ENCODE measurements at regions not wholly inside any gene's neighbourhood (a gene's known extent, or its start where the extent isn't known, plus 50 kb on each side); places are given as distances from the start of the nearest gene placed in this dataset.
A peak's percentile ranks its signal among the peaks of the same experiment; 100 is the strongest.
"Not testable (repeated sequence)": the region's sequence is repeated elsewhere in the genome, so short reads cannot be mapped to it uniquely, and the experiment has no call there.

DNA sequence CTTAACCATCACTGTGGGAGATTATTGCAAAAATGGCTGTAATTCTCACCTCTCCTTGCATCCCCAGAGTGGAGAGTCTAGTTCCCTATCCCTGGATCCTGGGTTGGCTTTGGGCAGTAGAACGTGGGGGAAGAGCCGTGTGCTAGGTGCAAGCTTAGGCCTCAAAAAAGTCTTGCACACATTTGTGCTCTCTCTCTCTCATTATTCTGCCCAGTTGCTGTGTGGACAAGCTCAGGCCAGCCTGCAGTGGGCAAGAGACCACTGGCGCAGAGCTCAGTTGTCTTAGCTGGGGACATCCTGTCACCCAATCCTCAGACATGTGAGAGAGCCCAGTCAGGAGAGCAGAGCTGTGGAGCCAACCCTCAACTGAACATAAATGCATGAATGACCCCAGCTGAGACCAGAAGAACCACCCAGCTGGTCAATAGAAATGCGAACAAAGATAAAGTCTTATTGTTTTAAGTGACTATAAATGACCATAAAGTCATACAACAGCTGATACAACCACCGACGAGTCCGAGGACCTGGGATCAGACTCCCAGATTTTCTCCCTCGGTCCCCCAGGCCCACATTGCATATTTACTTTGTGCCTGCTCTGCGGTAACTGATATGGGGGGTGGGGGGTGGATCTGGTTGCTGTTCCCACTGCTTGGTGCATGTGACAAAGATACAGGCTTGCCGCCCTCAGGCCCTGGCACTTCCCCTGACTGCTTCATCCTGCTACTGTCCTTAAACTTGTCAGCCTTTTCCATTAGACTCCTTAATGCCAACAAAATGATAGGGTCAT, 166.4 kb upstream of the MVB12B start:
- Mint-ChIP-seq H3K4me1 (no peaks in the 10 kb centered on the region), H3K36me3 (no peaks in the 10 kb centered on the region), H3K27ac (no peak overlapping the region), H3K27me3 (peaks cover 8% of the 10 kb centered on the region), H3K4me3 (no peak overlapping the region), H3K9me3 (peaks cover 1% of the 10 kb centered on the region)
- no peak for DNase-seq (ENCODE audit: low spot score in 2 of 2)
- ATAC-seq (ENCODE audit: low read depth) = no peak

DNA sequence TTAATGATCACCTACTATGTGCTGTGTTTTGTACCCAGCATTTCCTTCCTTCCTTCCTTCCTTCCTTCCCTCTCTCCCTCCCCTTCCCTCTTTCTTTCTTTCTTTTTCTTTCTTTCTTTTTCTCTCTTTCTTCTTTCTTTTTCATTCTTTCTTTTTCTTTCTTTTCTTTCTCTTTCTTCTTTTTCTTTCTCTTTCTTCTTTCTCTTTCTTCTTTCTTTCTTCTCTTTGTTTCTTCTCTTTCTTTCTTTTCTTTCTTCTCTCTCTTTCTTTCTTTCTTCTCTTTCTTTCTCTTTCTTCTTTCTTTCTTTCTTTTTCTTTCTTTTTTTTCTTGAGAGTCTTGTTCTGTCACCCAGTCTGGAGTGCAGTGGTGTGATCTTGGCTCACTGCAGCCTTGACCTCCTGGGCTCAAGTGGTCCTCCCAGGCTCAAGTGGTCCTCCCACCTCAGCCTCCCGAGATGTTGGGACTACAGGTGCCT, 165.7 kb upstream of the MVB12B start:
- no peak overlapping the region for H3K4me3 Mint-ChIP-seq
- H3K27ac Mint-ChIP-seq = no peak overlapping the region
- no peak for DNase-seq (ENCODE audit: low spot score in 2 of 2)
- ATAC-seq (ENCODE audit: low read depth) = no peak
- H3K36me3 Mint-ChIP-seq = no peaks in the 10 kb centered on the region
- peaks cover 1% of the 10 kb centered on the region for H3K9me3 Mint-ChIP-seq
- H3K27me3 Mint-ChIP-seq = peaks cover 9% of the 10 kb centered on the region
- H3K4me1 Mint-ChIP-seq = no peaks in the 10 kb centered on the region

DNA sequence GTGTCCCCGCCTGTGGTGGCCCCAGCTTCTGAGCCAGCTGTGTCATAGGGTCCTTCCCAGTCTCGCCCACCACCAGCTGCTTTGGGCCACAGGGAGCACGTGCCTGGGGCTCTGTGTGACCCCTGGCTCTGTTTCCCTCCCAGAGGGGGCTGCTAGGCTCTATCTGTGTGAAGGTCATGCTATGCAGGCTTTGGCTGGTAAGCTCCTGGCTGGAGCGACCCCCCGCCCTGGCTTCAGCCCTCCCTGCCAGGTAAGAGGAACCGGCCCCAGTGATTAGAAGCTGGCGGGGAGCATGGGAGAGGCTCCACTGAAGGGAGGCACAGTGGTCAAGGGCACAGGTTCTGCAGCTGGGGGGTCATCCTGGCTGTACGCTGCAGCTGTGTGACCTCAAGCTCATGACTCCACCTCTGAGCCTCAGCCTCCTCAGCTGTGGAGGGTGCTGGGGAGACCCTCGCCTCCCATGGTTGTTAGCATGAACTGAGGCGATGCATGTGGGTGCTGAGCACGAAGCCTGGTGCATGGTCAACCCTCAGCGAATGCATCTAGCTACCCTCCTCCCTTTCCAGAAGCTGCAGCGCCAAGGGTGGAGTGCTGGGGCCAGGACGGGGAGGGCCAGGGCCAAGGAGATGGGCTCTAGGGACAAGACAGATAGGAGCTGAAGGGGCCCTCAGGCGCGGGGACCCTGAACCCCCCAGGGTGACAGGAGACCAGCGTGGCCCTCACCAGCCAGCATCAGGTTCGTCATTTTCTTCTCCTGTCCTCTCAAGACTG, 163.8 kb upstream of the MVB12B start:
- H3K27ac Mint-ChIP-seq = no peak overlapping the region
- H3K4me3 Mint-ChIP-seq = no peak overlapping the region
- no peak for ATAC-seq (ENCODE audit: low read depth)
- DNase-seq (ENCODE audit: low spot score in 2 of 2) = peak in 1 of 2 donors; percentile 7
- no peaks in the 10 kb centered on the region for H3K36me3 Mint-ChIP-seq
- peaks cover 14% of the 10 kb centered on the region for H3K27me3 Mint-ChIP-seq
- H3K4me1 Mint-ChIP-seq = no peaks in the 10 kb centered on the region
- H3K9me3 Mint-ChIP-seq = no peaks in the 10 kb centered on the region

DNA sequence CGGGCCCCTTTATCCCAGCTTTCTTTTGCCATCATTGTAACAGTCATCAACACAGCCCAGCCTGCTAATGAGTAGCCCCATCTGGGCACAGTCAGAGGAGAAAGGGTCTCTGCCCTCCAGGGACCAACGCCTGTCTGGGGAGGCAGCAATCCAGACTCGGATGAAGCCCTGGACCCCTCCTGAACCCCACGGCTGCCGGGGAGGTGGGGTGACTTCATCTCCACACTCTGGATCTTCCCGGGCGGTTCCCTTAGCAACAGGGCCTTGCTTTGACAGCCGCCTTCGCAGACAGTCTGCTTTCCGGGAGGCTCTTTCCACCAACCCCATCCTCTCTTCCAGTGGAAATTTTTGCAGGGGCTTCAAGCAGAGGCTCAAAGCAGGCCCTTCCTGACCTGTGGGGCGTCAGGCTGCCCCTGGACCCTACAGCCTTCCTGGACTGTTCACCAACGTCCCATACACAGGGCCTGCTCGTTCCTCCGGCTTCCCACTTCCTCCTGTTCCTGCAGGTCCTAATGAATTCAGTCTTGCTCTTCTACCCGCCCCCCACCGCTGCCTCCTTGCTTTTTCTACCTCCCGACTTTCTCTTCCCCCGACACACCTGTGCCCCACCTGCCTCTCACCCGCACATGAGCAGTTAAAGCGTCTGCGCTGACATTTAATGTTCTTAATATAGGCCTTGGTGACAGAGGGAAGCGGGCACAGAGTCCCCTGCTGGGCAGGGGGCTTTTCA, 161.7 kb upstream of the MVB12B start:
- H3K27me3 Mint-ChIP-seq = peaks cover 20% of the 10 kb centered on the region
- ATAC-seq (ENCODE audit: low read depth) (no peak), DNase-seq (ENCODE audit: low spot score in 2 of 2) (peak in 1 of 2 donors; percentile 2)
- H3K4me1 Mint-ChIP-seq = peaks cover 4% of the 10 kb centered on the region
- no peaks in the 10 kb centered on the region for H3K9me3 Mint-ChIP-seq
- H3K4me3 Mint-ChIP-seq = no peak overlapping the region
- no peaks in the 10 kb centered on the region for H3K36me3 Mint-ChIP-seq
- no peak overlapping the region for H3K27ac Mint-ChIP-seq

DNA sequence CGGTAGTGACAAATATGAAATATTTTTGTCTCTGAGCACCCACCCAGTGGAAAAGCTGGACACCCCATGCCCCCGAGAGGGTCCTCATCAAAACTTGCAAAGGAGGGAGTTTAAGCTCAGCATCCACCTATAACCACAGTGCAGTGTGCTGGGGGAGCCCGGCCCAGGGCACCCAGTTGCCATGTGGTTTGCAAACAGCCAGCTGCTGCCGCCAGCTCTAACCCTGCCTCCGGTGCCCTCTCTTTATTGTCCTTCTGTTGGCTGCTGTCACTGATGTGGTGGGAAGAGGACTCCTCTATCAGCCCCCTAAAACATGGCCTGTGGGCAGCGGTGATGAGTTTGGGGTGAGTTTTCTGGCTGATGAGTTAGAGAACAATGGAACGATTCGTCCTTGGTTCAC, 160.9 kb upstream of the MVB12B start:
- DNase-seq (ENCODE audit: low spot score in 2 of 2) (peak in 1 of 2 donors; percentile 4), ATAC-seq (ENCODE audit: low read depth) (no peak)
- no peaks in the 10 kb centered on the region for H3K9me3 Mint-ChIP-seq
- no peak overlapping the region for H3K4me3 Mint-ChIP-seq
- no peaks in the 10 kb centered on the region for H3K36me3 Mint-ChIP-seq
- H3K27me3 Mint-ChIP-seq = peaks cover 26% of the 10 kb centered on the region
- H3K27ac Mint-ChIP-seq = no peak overlapping the region
- H3K4me1 Mint-ChIP-seq = peaks cover 4% of the 10 kb centered on the region

DNA sequence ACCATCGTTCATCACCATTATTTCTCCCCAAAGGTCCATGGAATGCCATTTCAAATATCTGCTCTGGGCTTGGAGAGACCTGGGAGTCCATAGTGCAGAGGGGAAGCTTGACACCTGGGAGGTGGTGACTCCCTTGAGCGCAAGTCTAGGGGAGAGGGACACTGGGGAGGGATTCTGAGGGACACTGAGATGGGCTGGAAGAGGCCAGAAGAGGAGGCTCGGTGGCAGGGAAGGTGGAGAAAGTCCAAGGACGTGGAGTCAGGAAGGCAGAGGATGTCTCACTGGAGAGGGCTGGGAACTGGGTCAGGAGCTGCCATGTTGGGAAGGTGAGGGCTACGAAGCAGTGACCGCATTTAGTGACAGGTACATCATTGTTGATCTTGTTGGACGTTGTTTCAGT, 160.3 kb upstream of the MVB12B start:
- DNase-seq (ENCODE audit: low spot score in 2 of 2) = peak in 1 of 2 donors; percentile 2
- H3K36me3 Mint-ChIP-seq = no peaks in the 10 kb centered on the region
- ATAC-seq (ENCODE audit: low read depth) = no peak
- H3K27me3 Mint-ChIP-seq = peaks cover 26% of the 10 kb centered on the region
- H3K4me3 Mint-ChIP-seq = no peak overlapping the region
- no peak overlapping the region for H3K27ac Mint-ChIP-seq
- H3K4me1 Mint-ChIP-seq = peaks cover 4% of the 10 kb centered on the region
- H3K9me3 Mint-ChIP-seq = no peaks in the 10 kb centered on the region

DNA sequence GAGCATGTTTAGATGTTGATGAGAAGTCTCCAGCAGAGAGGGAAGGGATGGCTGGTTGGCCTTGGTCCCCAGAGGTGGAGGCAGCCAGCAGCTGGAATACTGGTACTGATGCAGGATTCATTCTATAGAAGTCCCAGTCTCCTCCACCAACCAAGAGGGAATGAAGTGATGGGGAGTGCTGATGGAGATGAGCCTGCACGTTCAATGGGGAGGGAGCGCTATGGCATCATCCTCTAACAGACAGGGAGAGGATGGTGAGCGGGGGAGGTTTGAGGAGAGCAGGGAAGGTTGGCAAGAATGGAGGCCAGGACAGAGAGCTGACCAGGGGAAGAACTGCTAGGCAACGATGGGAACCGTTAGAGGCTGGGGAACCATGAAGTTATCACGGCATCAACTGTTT, 159.8 kb upstream of the MVB12B start:
- Mint-ChIP-seq H3K27ac (no peak overlapping the region), H3K36me3 (no peaks in the 10 kb centered on the region), H3K4me3 (no peak overlapping the region), H3K9me3 (no peaks in the 10 kb centered on the region), H3K4me1 (peaks cover 4% of the 10 kb centered on the region), H3K27me3 (peaks cover 26% of the 10 kb centered on the region)
- ATAC-seq (ENCODE audit: low read depth) (no peak), DNase-seq (ENCODE audit: low spot score in 2 of 2) (peak in 1 of 2 donors; percentile 3)

DNA sequence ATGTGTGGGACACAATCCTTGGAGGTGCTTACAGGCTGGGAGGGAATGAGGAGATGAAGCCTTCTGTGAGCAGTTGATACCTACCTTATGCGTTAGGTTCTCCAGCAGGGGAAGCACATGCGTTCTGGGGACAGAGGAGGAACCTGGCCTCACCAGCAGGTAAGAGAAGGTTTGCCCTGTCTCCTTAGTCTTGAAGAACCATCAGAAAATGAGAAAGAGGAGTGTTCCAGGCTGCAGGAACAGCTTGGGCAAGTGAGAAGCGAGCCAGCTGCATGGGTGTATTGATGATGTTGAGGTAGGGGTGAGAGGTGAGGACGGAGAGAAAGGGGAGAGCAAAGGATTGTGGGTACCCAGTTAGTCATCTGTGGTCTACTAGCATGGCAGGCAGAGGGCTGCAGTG, 156.9 kb upstream of the MVB12B start:
- Mint-ChIP-seq H3K27ac (no peak overlapping the region), H3K4me1 (peaks cover 4% of the 10 kb centered on the region), H3K36me3 (no peaks in the 10 kb centered on the region), H3K4me3 (no peak overlapping the region), H3K9me3 (no peaks in the 10 kb centered on the region), H3K27me3 (peaks cover 26% of the 10 kb centered on the region)
- ATAC-seq (ENCODE audit: low read depth) = no peak
- DNase-seq (ENCODE audit: low spot score in 2 of 2) = peak in 1 of 2 donors; percentile 1

DNA sequence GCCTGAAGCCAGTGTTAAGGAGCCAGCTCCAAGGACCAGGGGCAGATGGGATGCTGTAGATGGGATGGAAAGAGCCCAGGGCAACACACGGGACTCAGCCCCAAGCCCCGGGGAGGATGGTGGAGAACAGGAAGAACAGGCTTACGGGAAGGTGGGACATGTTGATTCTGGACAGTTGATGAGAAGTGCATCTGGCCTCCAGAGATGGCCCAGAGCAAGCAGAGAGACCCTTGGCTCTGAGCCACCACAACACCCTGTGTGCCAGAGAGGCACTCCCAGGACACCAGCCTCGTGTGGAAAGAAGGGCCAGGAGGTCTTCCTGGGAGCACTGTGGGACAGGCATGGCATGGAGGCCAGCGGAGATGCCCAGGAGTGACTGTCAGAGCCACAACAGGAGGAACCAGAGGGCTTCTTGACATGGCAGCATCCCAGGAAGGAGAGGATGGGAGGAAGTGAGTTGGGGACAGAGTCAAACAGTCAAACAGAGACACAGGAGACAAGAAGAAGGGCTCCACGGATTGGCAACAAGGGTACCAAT, 156.3 kb upstream of the MVB12B start:
- Mint-ChIP-seq H3K9me3 (peaks cover 4% of the 10 kb centered on the region), H3K4me1 (peaks cover 4% of the 10 kb centered on the region), H3K36me3 (no peaks in the 10 kb centered on the region), H3K27me3 (peaks cover 23% of the 10 kb centered on the region), H3K27ac (no peak overlapping the region), H3K4me3 (no peak overlapping the region)
- no peak for ATAC-seq (ENCODE audit: low read depth)
- peak in 1 of 2 donors; percentile 4 for DNase-seq (ENCODE audit: low spot score in 2 of 2)

DNA sequence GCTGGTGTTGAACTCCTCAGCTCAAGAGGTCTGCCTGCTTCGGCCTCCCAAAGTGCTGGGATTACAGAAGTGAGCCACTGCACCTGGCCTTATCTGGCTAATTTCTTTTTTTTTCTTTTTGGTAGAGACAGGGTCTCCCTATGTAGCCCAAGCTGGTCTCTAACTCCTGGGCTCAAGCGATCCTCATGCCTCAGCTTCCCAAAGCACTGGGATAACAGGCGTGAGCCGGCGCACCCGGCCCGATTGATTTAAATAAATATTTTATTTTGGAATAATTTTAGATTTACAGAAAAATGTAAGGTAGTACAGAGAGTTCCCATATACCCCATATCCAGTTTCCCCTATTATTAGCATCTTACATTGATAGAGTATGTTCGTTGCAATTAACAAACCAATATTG, 155.0 kb upstream of the MVB12B start:
- no peak overlapping the region for H3K4me3 Mint-ChIP-seq
- no peak overlapping the region for H3K27ac Mint-ChIP-seq
- peaks cover 4% of the 10 kb centered on the region for H3K4me1 Mint-ChIP-seq
- peaks cover 17% of the 10 kb centered on the region for H3K27me3 Mint-ChIP-seq
- ATAC-seq (ENCODE audit: low read depth) = no peak
- no peaks in the 10 kb centered on the region for H3K36me3 Mint-ChIP-seq
- DNase-seq (ENCODE audit: low spot score in 2 of 2) = no peak
- peaks cover 9% of the 10 kb centered on the region for H3K9me3 Mint-ChIP-seq

DNA sequence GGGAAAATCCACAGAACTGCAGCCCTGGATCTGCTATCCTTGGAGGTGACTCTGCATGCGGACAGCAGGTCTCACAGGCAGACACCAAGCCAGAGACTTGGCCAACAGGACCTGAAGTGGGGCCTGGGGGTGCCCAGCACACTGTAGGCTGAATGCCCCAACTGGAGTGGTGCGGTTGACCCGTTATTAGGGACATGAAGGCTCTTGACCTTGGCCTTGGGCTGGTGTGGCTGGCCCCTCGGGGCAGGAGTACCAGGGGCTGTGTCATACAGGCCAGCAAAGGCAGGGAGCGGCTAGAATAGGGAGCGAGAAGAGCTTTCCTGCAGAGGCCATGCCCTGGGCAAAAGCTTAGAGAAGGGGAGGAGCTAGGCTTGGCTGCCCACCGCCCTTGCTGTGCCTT, 153.2 kb upstream of the MVB12B start:
- Mint-ChIP-seq H3K9me3 (peaks cover 9% of the 10 kb centered on the region), H3K4me1 (peaks cover 4% of the 10 kb centered on the region), H3K36me3 (no peaks in the 10 kb centered on the region), H3K27me3 (peaks cover 12% of the 10 kb centered on the region), H3K27ac (no peak overlapping the region), H3K4me3 (no peak overlapping the region)
- ATAC-seq (ENCODE audit: low read depth) (no peak), DNase-seq (ENCODE audit: low spot score in 2 of 2) (no peak)

DNA sequence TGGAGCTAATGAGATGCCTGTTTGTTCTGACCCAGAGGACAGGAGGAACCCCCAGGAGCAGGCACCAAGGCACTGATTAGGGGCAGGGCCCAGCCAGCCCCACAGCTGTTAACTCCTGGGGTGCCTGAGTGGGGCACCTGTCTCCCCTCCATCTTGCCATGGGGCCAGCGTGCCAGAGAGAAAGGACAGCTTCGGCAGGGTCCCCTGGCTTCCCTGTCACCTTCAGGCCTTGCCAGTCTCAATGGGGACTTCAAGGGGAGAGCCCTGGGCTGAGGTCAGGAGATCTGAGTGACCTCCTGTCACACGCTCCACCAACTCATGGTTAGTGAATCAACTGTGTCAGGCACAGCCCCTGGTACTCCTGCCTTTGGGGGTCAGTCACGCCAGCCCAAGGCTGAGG, 152.7 kb upstream of the MVB12B start:
- H3K27me3 Mint-ChIP-seq = peaks cover 12% of the 10 kb centered on the region
- peaks cover 9% of the 10 kb centered on the region for H3K9me3 Mint-ChIP-seq
- no peak for DNase-seq (ENCODE audit: low spot score in 2 of 2)
- H3K27ac Mint-ChIP-seq = no peak overlapping the region
- H3K4me1 Mint-ChIP-seq = peaks cover 4% of the 10 kb centered on the region
- H3K36me3 Mint-ChIP-seq = no peaks in the 10 kb centered on the region
- ATAC-seq (ENCODE audit: low read depth) = no peak
- H3K4me3 Mint-ChIP-seq = no peak overlapping the region

DNA sequence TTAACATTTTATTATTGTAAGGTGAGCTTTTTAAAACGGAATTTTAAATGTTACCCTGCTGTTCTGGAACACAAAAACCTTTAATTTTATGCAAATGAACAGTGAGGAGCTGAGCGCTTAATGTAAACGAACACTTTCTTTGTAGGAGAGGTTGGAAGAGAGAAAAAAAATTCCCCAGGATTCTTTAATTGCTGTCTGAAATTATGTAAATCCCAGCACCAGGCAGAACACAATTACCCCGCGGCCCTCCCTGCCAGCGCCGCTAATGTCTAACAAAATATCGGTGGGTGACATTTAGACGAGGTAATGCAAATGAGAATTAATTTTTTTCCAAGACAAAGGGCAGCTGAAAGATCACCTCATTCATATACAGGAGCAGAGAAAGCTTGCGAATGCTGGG, 143.4 kb upstream of the MVB12B start:
- H3K36me3 Mint-ChIP-seq = peaks cover 6% of the 10 kb centered on the region
- peaks cover 28% of the 10 kb centered on the region for H3K27me3 Mint-ChIP-seq
- no peak overlapping the region for H3K4me3 Mint-ChIP-seq
- DNase-seq (ENCODE audit: low spot score in 2 of 2) = no peak
- ATAC-seq (ENCODE audit: low read depth) = no peak
- H3K4me1 Mint-ChIP-seq = no peaks in the 10 kb centered on the region
- peaks cover 11% of the 10 kb centered on the region for H3K9me3 Mint-ChIP-seq
- H3K27ac Mint-ChIP-seq = no peak overlapping the region

DNA sequence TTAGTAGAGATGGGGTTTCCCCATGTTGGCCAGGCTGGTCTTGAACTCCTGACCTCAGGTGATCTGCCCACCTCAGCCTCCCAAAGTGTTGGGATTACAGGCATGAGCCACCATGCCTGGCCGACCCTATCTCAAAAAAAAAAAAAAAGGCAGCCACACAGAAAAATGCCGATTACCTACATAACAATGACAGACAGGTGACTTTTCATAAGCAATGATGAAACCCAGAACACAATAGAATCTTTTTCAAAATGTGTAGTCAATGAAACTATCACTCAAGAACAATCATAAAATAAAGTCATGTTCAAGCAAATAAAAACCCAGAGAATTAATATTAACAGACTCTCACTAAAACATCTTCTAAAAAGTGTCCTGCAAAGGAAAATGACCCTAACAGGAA, 135.6 kb upstream of the MVB12B start:
- not testable (repeated sequence) for H3K27ac Mint-ChIP-seq; H3K36me3 Mint-ChIP-seq; ATAC-seq (ENCODE audit: low read depth); DNase-seq (ENCODE audit: low spot score in 2 of 2); H3K4me3 Mint-ChIP-seq; H3K9me3 Mint-ChIP-seq; H3K27me3 Mint-ChIP-seq; H3K4me1 Mint-ChIP-seq

All from memory B cell (primary cell).